GM23248 (cell line): ENCODE measurements at regions not wholly inside any gene's neighbourhood (a gene's known extent, or its start where the extent isn't known, plus 50 kb on each side); places are given as distances from the start of the nearest gene placed in this dataset.

Experiments
- DNase-seq: peaks from one replicate; pipeline ENCODE4 v3.0.0-alpha.2; 2015
- H2AFZ ChIP-seq: fragments of 200-600 bp; sonication (generic); 2 replicates; pipeline ENCODE4 v1.6.1; 2016; ENCODE audit warnings: antibody characterized with exemption
- H3F3A ChIP-seq: fragments of 200-600 bp; sonication (generic); 2 replicates; pipeline ENCODE4 v1.6.1; 2016; ENCODE audit warnings: mild to moderate bottlenecking, antibody characterized with exemption, mixed run types; ENCODE audit not compliant: insufficient read depth
- H3K27ac ChIP-seq: fragments of 200-600 bp; sonication (generic); 2 replicates; pipeline ENCODE4 v1.5.1; 2016; ENCODE audit warnings: mild to moderate bottlenecking
- H3K27me3 ChIP-seq: fragments of 200-600 bp; sonication (generic); replicated peaks from 2 replicates; pipeline ENCODE4 v1.6.1; 2016; ENCODE audit warnings: mild to moderate bottlenecking; ENCODE audit not compliant: insufficient read depth
- H3K36me3 ChIP-seq: fragments of 200-600 bp; sonication (generic); 2 replicates; pipeline ENCODE4 v1.6.1; 2016; ENCODE audit warnings: low read depth, mild to moderate bottlenecking
- H3K4me1 ChIP-seq: fragments of 200-600 bp; sonication (generic); 2 replicates; pipeline ENCODE4 v1.6.1; 2016; ENCODE audit warnings: mild to moderate bottlenecking; ENCODE audit not compliant: insufficient read depth
- H3K4me2 ChIP-seq: fragments of 200-600 bp; sonication (generic); one replicate; pipeline ENCODE4 v1.6.1; 2016; ENCODE audit warnings: mild to moderate bottlenecking; ENCODE audit not compliant: unreplicated experiment
- H3K4me3 ChIP-seq: fragments of 200-600 bp; sonication (generic); 2 replicates; pipeline ENCODE4 v1.5.1; 2016; ENCODE audit warnings: mild to moderate bottlenecking
- H3K79me2 ChIP-seq: fragments of 200-600 bp; sonication (generic); 2 replicates; pipeline ENCODE4 v1.6.1; 2016; ENCODE audit warnings: mild to moderate bottlenecking; ENCODE audit not compliant: insufficient read depth
- H3K9ac ChIP-seq: fragments of 200-600 bp; sonication (generic); 2 replicates; pipeline ENCODE4 v1.6.1; 2016; ENCODE audit warnings: mild to moderate bottlenecking
- H3K9me2 ChIP-seq: fragments of 200-600 bp; sonication (generic); 2 replicates; pipeline ENCODE4 v1.6.1; 2016; ENCODE audit warnings: mixed run types, mild to moderate bottlenecking, moderate library complexity; ENCODE audit not compliant: insufficient read depth
- H3K9me3 ChIP-seq: fragments of 200-600 bp; sonication (generic); one replicate; pipeline ENCODE4 v1.6.1; 2017; ENCODE audit warnings: low read depth
- H4K20me1 ChIP-seq: fragments of 200-600 bp; sonication (generic); 2 replicates; pipeline ENCODE4 v1.6.0; 2016; ENCODE audit not compliant: insufficient read depth
- EZH2 ChIP-seq: fragments of 200-600 bp; sonication (generic); IDR thresholded peaks from 2 replicates; pipeline ENCODE4 v1.6.1; 2018; ENCODE audit warnings: antibody characterized with exemption, mild to moderate bottlenecking; ENCODE audit not compliant: insufficient read depth, poor library complexity, severe bottlenecking
- EZH2phosphoT487 ChIP-seq: fragments of 200-600 bp; sonication (generic); IDR thresholded peaks from 2 replicates; pipeline ENCODE4 v1.6.1; 2018; ENCODE audit warnings: antibody characterized with exemption, moderate library complexity, mild to moderate bottlenecking, low read depth; ENCODE audit not compliant: insufficient read depth
- WGBS, 2 experiments: methylation state at CpG; one replicate each; pipeline ENCODE4 v1.1.6; 2015 to 2017; ENCODE audit warnings: low lambda C conversion rate in 2 of 2, low coverage in 1 of 2; ENCODE audit errors: missing lambda C conversion rate in 2 of 2; 5-methylcytosine and 5-hydroxymethylcytosine counted together
- in situ Hi-C: fragments of 300-500 bp; cut with MboI; formaldehyde crosslinking; loops from 2 replicates; pipeline ENCODE4 v1.15.0; 2020

GRCh38 chr1:229101011-229101871 is 169.7 kb upstream of the RAB4A start:
- Histone ChIP-seq H3F3A (no peaks in the 10 kb centered on the region), H3K27ac (no peak overlapping the region), H3K9ac (no peak overlapping the region), H3K79me2 (no peaks in the 10 kb centered on the region), H3K9me2 (no peaks in the 10 kb centered on the region), H2AFZ (no peak overlapping the region), H3K4me1 (no peaks in the 10 kb centered on the region), H3K4me3 (no peak overlapping the region), H3K4me2 (no peak overlapping the region), H3K36me3 (no peaks in the 10 kb centered on the region), H3K27me3 (peaks cover 19% of the 10 kb centered on the region), H4K20me1 (no peaks in the 10 kb centered on the region), H3K9me3 (no peaks in the 10 kb centered on the region)
- DNase-seq, result no peak
- TF ChIP-seq EZH2 (no peak), EZH2phosphoT487 (no peak)
- 71 to 81% methylated on average over 10 of the region's 10 CpGs for WGBS, 2 experiments
- in situ Hi-C loops, result no loop called here

GRCh38 chr1:229102741-229103391 is 168.0 kb upstream of the RAB4A start:
- H2AFZ ChIP-seq, result no peak overlapping the region
- in situ Hi-C loops, result no loop called here
- no peaks in the 10 kb centered on the region for H3K9me3 ChIP-seq
- peaks cover 15% of the 10 kb centered on the region for H3K27me3 ChIP-seq
- H3K36me3 ChIP-seq, result no peaks in the 10 kb centered on the region
- H3K4me1 ChIP-seq, result no peaks in the 10 kb centered on the region
- no peak overlapping the region for H3K4me2 ChIP-seq
- no peaks in the 10 kb centered on the region for H4K20me1 ChIP-seq
- H3K4me3 ChIP-seq, result no peak overlapping the region
- no peak overlapping the region for H3K9ac ChIP-seq
- H3F3A ChIP-seq, result no peaks in the 10 kb centered on the region
- H3K27ac ChIP-seq, result no peak overlapping the region
- no peaks in the 10 kb centered on the region for H3K9me2 ChIP-seq
- peak; percentile 12 for DNase-seq
- no peak for TF ChIP-seq EZH2
- no peak for TF ChIP-seq EZH2phosphoT487
- H3K79me2 ChIP-seq, result no peaks in the 10 kb centered on the region
- WGBS, 2 experiments, result 5 to 25% methylated on average over 2 of the region's 2 CpGs

- DNase-seq, result no peak
- no peaks in the 10 kb centered on the region for H3K79me2 ChIP-seq
- H3K4me1 ChIP-seq, result no peaks in the 10 kb centered on the region
- no peaks in the 10 kb centered on the region for H3F3A ChIP-seq
- in situ Hi-C loops, result no loop called here
- H3K4me2 ChIP-seq, result no peak overlapping the region
- H2AFZ ChIP-seq, result no peak overlapping the region
- no peaks in the 10 kb centered on the region for H3K36me3 ChIP-seq
- H3K9me3 ChIP-seq, result no peaks in the 10 kb centered on the region
- no peaks in the 10 kb centered on the region for H4K20me1 ChIP-seq
- TF ChIP-seq EZH2phosphoT487 (no peak), EZH2 (no peak)
- 72 to 82% methylated on average over 2 of the region's 2 CpGs for WGBS, 2 experiments
- no peak overlapping the region for H3K27ac ChIP-seq
- peaks cover 4% of the 10 kb centered on the region; the same call in 1 of the 2 replicates for H3K27me3 ChIP-seq
- H3K4me3 ChIP-seq, result no peak overlapping the region
- no peaks in the 10 kb centered on the region for H3K9me2 ChIP-seq
- no peak overlapping the region for H3K9ac ChIP-seq
These were observed 166.3 kb upstream of the RAB4A start for GRCh38 chr1:229104654-229105053.

- Histone ChIP-seq H3K27ac (no peak overlapping the region), H3K36me3 (no peaks in the 10 kb centered on the region), H3F3A (no peaks in the 10 kb centered on the region)
These were observed 165.8 kb upstream of the RAB4A start for GRCh38 chr1:229105109-229105508.

More at GRCh38 chr1:229105109-229105508, 165.8 kb upstream of the RAB4A start:
- no peaks in the 10 kb centered on the region for H3K79me2 ChIP-seq
- H4K20me1 ChIP-seq, result no peaks in the 10 kb centered on the region
- no peak overlapping the region for H3K4me2 ChIP-seq
- no peak overlapping the region for H3K4me3 ChIP-seq
- H3K9me3 ChIP-seq, result no peaks in the 10 kb centered on the region
- DNase-seq, result no peak
- WGBS, 2 experiments, result 49 to 53% methylated on average over 3 of the region's 3 CpGs
- H3K9ac ChIP-seq, result no peak overlapping the region
- no peaks in the 10 kb centered on the region for H3K4me1 ChIP-seq
- H2AFZ ChIP-seq, result no peak overlapping the region
- H3K9me2 ChIP-seq, result no peaks in the 10 kb centered on the region
- peaks cover 4% of the 10 kb centered on the region; the same call in 1 of the 2 replicates for H3K27me3 ChIP-seq
- TF ChIP-seq EZH2phosphoT487 (no peak), EZH2 (no peak)
- in situ Hi-C loops, result no loop called here
